Right lobe of liver (tissue), 6 donors: ENCODE measurements at regions not wholly inside any gene's neighbourhood (a gene's known extent, or its start where the extent isn't known, plus 50 kb on each side); places are given as distances from the start of the nearest gene placed in this dataset.
A peak's percentile ranks its signal among the peaks of the same experiment; 100 is the strongest.
"Not testable (repeated sequence)": the region's sequence is repeated elsewhere in the genome, so short reads cannot be mapped to it uniquely, and the experiment has no call there.

ENCODE experiments used
- ATAC-seq, 4 donors: fragments of 200-7000 bp; cut with Tn5 transposase; one replicate each; pipeline ENCODE4 v1.9.1; 2020; ENCODE audit warnings: mild to moderate bottlenecking in 4 of 4, moderate library complexity in 4 of 4
- DNase-seq, 3 donors: peaks; one replicate each; pipeline ENCODE4 v3.0.0-alpha.2; 2020
- H3K27ac ChIP-seq, 3 donors: fragments of 200-600 bp; one replicate each; pipeline ENCODE4 v1.8.0; 2022
- H3K27me3 ChIP-seq, 2 donors: fragments of 200-600 bp; one replicate each; pipeline ENCODE4 v1.8.0; 2022
- H3K36me3 ChIP-seq, 4 donors: fragments of 200-600 bp; sonication (generic) in 1 of 4; one replicate each; pipeline versions ENCODE4 v1.5.1 to v1.8.0; 2017 to 2022; ENCODE audit warnings: control low read depth in 1 of 4
- H3K4me1 ChIP-seq, 4 donors: fragments of 200-600 bp; sonication (generic) in 1 of 4; one replicate each; pipeline versions ENCODE4 v1.5.1 to v1.8.0; 2017 to 2022; ENCODE audit warnings: control low read depth in 1 of 4
- H3K4me3 ChIP-seq, 3 donors: fragments of 200-600 bp; one replicate each; pipeline ENCODE4 v1.8.0; 2022
- H3K9me3 ChIP-seq, 4 donors: fragments of 200-600 bp; sonication (generic) in 1 of 4; one replicate each; pipeline versions ENCODE4 v1.5.1 to v1.8.0; 2017 to 2022; ENCODE audit warnings: control low read depth in 1 of 4
- POLR2A ChIP-seq: fragments of 450-650 bp; IDR thresholded peaks from one replicate; pipeline ENCODE4 v1.6.1; 2017; ENCODE audit warnings: antibody characterized with exemption, mild to moderate bottlenecking
- WGBS: methylation state at CpG from one replicate; pipeline ENCODE4 v1.1.6; 2018; ENCODE audit warnings: low coverage, low lambda C conversion rate; ENCODE audit not compliant: insufficient coverage; ENCODE audit errors: missing lambda C conversion rate; 5-methylcytosine and 5-hydroxymethylcytosine counted together
- intact Hi-C, 2 donors: fragments of 100-400 bp; cut with DNase I; formaldehyde crosslinking; loops; one replicate each; pipeline versions ENCODE4 v1.11.2 to v1.14.1; 2022
- TF ChIP-seq, protein P1 (sequence below), 4 donors: fragments of 200-600 bp in 3 of 4; fragments of 450-650 bp in 1 of 4; IDR thresholded peaks; one replicate each; pipeline versions ENCODE4 v1.5.1 to v1.8.0; 2016 to 2022; ENCODE audit warnings: antibody characterized with exemption in 4 of 4, mild to moderate bottlenecking in 2 of 4
- donor health status: DM: no; HTN: yes; CAD: no.
- donor health status: DM: no; HTN: no; CAD: no.
- donor health status: DM: no; HTN: no; CAD: no.
- donor health status: DM: no; HTN: yes; CAD: no.
- donor health status: DM: no; HTN: yes; CAD: no.

DNA sequence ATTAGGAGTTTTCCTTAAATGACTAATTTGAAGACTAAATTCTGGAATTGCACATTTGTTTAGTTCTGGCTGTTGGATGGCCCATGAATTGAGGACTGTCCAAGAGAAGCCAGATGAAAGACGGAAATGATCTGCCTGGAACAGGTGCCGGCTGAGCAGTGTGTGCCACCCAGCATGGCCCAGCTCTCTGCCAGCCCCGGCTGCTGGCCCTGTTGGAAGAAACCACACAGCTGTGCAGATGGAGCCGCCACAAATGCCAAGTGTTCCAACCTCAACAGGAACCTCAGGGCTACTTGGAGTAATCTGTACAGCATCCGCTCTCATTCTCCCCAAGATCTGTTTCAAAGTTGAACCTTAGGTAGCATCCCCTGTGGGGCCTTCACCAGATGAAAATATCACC is 67.0 kb upstream of the STARD13 start:
- DNase-seq (no peak), ATAC-seq (no peak)
- H3K4me1 ChIP-seq = peaks cover 0 to 5% (median 0%) of the 10 kb centered on the region in 4 donors
- TF ChIP-seq POLR2A = no peak
- TF ChIP-seq, protein P1, sequence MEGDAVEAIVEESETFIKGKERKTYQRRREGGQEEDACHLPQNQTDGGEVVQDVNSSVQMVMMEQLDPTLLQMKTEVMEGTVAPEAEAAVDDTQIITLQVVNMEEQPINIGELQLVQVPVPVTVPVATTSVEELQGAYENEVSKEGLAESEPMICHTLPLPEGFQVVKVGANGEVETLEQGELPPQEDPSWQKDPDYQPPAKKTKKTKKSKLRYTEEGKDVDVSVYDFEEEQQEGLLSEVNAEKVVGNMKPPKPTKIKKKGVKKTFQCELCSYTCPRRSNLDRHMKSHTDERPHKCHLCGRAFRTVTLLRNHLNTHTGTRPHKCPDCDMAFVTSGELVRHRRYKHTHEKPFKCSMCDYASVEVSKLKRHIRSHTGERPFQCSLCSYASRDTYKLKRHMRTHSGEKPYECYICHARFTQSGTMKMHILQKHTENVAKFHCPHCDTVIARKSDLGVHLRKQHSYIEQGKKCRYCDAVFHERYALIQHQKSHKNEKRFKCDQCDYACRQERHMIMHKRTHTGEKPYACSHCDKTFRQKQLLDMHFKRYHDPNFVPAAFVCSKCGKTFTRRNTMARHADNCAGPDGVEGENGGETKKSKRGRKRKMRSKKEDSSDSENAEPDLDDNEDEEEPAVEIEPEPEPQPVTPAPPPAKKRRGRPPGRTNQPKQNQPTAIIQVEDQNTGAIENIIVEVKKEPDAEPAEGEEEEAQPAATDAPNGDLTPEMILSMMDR (IDR thresholded peaks at IDR 0.05) = no peak
- intact Hi-C loops = no loop called here
- H3K36me3 ChIP-seq = no peaks in the 10 kb centered on the region
- 85% methylated on average over 3 of the region's 5 CpGs for WGBS
- H3K27ac ChIP-seq = peak overlapping the region in 1 of 3 donors; percentile 14
- no peak overlapping the region for H3K4me3 ChIP-seq
- H3K9me3 ChIP-seq = no peaks in the 10 kb centered on the region
- H3K27me3 ChIP-seq = no peaks in the 10 kb centered on the region

DNA sequence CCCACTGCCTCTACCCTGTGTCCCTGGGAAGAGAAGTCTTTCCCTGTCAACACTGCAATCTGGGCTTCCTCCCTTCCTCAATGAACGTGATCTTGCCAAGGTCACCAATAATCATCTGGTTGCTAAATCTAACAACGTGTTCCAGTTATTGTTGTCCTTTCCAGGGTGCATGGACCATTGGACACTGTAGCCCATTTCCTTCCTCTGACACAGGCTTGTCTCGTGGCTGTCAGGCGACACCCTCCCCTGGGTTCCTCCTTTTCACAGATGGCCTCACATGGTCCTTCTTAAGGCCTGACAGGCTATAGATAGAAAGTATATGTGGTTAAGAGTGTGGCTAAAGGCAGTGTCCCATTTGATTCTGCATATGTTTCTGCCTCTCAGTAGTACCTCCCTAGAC is 67.7 kb upstream of the STARD13 start:
- Histone ChIP-seq H3K27ac (peak overlapping the region in 2 of 3 donors; percentile 14 to 34), H3K4me3 (no peak overlapping the region), H3K27me3 (no peaks in the 10 kb centered on the region), H3K9me3 (no peaks in the 10 kb centered on the region), H3K4me1 (peaks cover 0 to 5% (median 0%) of the 10 kb centered on the region in 4 donors), H3K36me3 (no peaks in the 10 kb centered on the region)
- TF ChIP-seq POLR2A = peak; percentile 15
- TF ChIP-seq, protein P1 (IDR thresholded peaks at IDR 0.05) = no peak
- intact Hi-C loops = no loop called here
- DNase-seq (peak; percentile 47 to 71 (median 52)), ATAC-seq (peak; percentile 47 to 61 (median 54))
- WGBS = 21% methylated on average over 4 of the region's 4 CpGs

DNA sequence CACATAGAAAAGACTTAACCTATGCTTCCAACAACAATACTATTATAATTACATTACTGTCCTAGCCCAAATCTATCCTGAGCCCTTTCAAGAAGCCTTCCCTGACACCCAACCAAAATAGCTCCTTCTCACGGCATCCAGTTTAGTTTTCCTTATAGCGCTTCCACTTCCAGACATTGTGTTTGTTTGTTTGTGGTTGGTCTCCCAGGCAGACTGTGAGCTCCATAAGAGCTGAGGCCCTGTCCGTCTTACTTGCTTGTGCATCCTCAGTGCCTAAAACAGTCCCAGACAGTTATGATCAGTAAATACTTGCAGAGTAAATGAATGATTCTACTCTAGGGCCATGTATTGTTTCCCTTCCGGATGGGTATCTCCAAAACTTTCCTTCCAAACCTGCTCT is 68.1 kb upstream of the STARD13 start:
- H3K36me3 ChIP-seq = no peaks in the 10 kb centered on the region
- intact Hi-C loops = no loop called here
- no peak for ATAC-seq
- TF ChIP-seq, protein P1 (IDR thresholded peaks at IDR 0.05) = no peak
- no peak for TF ChIP-seq POLR2A
- H3K9me3 ChIP-seq = no peaks in the 10 kb centered on the region
- H3K4me3 ChIP-seq = no peak overlapping the region
- 91% methylated on average over 4 of the region's 4 CpGs for WGBS
- no peaks in the 10 kb centered on the region for H3K27me3 ChIP-seq
- DNase-seq = no peak
- peaks cover 0 to 5% (median 0%) of the 10 kb centered on the region in 4 donors for H3K4me1 ChIP-seq
- H3K27ac ChIP-seq = no peak overlapping the region

DNA sequence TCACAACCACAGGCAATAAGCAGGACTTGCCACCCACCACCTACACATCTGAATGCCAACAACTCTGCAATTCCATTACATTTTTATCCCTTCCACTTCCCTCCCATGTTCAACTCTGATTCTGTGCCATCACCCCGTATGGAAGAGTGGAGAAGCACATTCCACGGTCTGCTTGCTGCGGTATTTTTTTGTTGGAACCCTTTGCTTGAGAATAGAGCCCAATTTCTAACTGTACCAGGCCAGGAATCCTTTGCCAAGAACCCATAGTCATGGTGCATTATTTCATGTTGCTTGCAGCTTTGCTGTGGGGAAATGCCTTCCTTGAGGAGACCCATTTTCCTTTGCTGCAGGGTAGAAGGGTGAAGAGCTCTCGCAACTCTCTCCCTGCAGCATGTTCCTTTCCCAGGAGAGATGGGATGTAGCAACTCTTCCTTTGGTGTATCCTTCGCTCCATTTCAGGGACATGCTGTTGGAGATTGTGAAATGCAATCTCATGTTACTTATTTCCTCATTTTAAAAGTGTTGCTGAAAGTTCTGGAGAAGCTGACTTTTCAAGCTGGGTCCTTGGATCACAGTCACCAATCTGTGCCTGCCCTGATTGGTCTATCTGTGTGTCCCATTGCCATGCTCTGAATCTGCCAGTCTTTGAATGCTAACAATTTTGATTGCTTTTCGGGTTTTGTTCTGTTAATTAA is 69.8 kb upstream of the STARD13 start:
- TF ChIP-seq, protein P1 (IDR thresholded peaks at IDR 0.05) = no peak
- TF ChIP-seq POLR2A = no peak
- peaks cover 0 to 5% (median 0%) of the 10 kb centered on the region in 4 donors for H3K4me1 ChIP-seq
- ATAC-seq = peak in 3 of 4 donors; percentile 28 to 49 (median 39)
- H3K9me3 ChIP-seq = no peaks in the 10 kb centered on the region
- no peaks in the 10 kb centered on the region for H3K36me3 ChIP-seq
- no peaks in the 10 kb centered on the region for H3K27me3 ChIP-seq
- no peak for DNase-seq
- 72% methylated on average over 5 of the region's 6 CpGs for WGBS
- no peak overlapping the region for H3K4me3 ChIP-seq
- intact Hi-C loops = no loop called here
- no peak overlapping the region for H3K27ac ChIP-seq

DNA sequence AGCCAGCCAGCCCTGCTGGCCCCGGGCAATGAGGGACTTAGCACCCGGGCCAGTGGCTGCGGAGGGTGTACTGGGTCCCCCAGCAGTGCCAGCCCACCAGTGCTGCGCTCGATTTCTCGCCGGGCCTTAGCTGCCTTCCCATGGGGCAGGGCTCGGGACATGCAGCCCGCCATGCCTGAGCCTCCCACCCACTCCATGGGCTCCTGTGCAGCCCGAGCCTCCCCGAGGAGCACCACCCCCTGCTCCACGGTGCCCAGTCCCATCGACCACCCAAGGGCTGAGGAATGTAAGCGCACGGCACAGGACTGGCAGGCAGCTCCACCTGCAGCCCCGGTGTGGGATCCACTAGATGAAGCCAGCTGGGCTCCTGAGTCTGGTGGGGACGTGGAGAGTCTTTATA is 72.5 kb upstream of the STARD13 start:
- H3K27ac ChIP-seq, H3K36me3 ChIP-seq, H3K4me1 ChIP-seq, H3K27me3 ChIP-seq, H3K9me3 ChIP-seq, DNase-seq, intact Hi-C loops, H3K4me3 ChIP-seq, ATAC-seq: not testable (repeated sequence)
- WGBS = 93% methylated on average over 5 of the region's 17 CpGs
